Lower leg skin (tissue), 4 donors: ENCODE measurements at regions not wholly inside any gene's neighbourhood (a gene's known extent, or its start where the extent isn't known, plus 50 kb on each side); places are given as distances from the start of the nearest gene placed in this dataset.

Experiments
- DNase-seq, 2 donors: peaks; one replicate each; pipeline ENCODE4 v3.0.0-alpha.2; 2019; ENCODE audit warnings: low spot score in 2 of 2
- H3K4me3 ChIP-seq: fragments of 200-600 bp; sonication (generic); 2 replicates; pipeline ENCODE4 v1.5.1; 2017; ENCODE audit warnings: mild to moderate bottlenecking, low read depth; ENCODE audit not compliant: poor library complexity, severe bottlenecking
- POLR2A ChIP-seq, 2 donors: fragments of 450-650 bp; IDR thresholded peaks; one replicate each; pipeline ENCODE4 v1.6.1; 2016 to 2017; ENCODE audit warnings: antibody characterized with exemption in 2 of 2, mild to moderate bottlenecking in 1 of 2, moderate library complexity in 1 of 2
- WGBS, 2 donors: methylation state at CpG; one replicate each; pipeline ENCODE4 v1.1.5; 2018; 5-methylcytosine and 5-hydroxymethylcytosine counted together
- intact Hi-C: fragments of 100-400 bp; cut with DNase I; formaldehyde crosslinking; loops from one replicate; pipeline ENCODE4 v1.15.0; 2023; ENCODE audit warnings: low total_unique reads
- TF ChIP-seq, protein P1 (sequence below), 3 donors: fragments of 450-650 bp; IDR thresholded peaks; one replicate each; pipeline ENCODE4 v1.5.1; 2016; ENCODE audit warnings: antibody characterized with exemption in 3 of 3, mild to moderate bottlenecking in 3 of 3, moderate library complexity in 2 of 3

DNA sequence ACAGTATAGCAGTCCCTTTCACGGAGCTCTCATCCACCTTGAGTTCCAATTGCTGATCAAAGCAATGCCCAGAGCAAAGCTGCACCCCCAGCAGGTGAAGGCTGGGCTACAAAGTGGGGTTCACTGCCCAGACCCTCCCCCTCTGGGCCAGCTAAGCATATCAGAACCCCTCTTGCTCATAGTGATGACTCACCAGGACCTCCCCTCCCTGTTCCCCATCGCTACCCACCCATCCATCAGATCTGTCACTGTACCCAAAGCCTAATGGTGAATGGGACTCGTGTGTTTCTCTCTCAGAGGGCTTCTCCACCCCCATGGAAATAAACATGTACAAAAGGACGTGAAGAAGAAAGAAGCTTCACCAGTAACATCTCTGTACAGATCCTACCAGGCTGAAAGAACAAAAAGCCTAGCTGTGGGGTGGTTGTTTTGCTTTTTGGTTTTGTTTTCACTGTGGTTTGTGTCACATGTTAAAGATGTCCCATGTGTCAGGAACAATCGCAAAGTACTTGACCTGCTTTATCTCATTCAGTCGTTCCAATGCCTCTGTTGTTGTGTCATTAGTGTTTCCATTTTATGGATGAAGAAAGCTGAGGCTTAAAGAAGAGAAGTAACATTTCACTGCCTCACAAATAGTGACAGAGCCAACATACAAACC lies 518.5 kb downstream of the CD83 start:
- 82 to 85% methylated on average over 6 of the region's 6 CpGs for WGBS, 2 donors
- TF ChIP-seq, protein P1, sequence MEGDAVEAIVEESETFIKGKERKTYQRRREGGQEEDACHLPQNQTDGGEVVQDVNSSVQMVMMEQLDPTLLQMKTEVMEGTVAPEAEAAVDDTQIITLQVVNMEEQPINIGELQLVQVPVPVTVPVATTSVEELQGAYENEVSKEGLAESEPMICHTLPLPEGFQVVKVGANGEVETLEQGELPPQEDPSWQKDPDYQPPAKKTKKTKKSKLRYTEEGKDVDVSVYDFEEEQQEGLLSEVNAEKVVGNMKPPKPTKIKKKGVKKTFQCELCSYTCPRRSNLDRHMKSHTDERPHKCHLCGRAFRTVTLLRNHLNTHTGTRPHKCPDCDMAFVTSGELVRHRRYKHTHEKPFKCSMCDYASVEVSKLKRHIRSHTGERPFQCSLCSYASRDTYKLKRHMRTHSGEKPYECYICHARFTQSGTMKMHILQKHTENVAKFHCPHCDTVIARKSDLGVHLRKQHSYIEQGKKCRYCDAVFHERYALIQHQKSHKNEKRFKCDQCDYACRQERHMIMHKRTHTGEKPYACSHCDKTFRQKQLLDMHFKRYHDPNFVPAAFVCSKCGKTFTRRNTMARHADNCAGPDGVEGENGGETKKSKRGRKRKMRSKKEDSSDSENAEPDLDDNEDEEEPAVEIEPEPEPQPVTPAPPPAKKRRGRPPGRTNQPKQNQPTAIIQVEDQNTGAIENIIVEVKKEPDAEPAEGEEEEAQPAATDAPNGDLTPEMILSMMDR (IDR thresholded peaks at IDR 0.05) = no peak
- no peak for TF ChIP-seq POLR2A (IDR thresholded peaks at IDR 0.05)
- no peak overlapping the region for H3K4me3 ChIP-seq
- intact Hi-C loops = no loop called here
- no peak for DNase-seq

GRCh38 chr6:14638435-14638905 lies 520.9 kb downstream of the CD83 start:
- no peak overlapping the region for H3K4me3 ChIP-seq
- TF ChIP-seq POLR2A (IDR thresholded peaks at IDR 0.05) = no peak
- TF ChIP-seq, protein P1 (IDR thresholded peaks at IDR 0.05) = no peak
- 22 to 28% methylated on average over 4 of the region's 4 CpGs for WGBS, 2 donors
- intact Hi-C loops = no loop called here
- no peak for DNase-seq

DNA sequence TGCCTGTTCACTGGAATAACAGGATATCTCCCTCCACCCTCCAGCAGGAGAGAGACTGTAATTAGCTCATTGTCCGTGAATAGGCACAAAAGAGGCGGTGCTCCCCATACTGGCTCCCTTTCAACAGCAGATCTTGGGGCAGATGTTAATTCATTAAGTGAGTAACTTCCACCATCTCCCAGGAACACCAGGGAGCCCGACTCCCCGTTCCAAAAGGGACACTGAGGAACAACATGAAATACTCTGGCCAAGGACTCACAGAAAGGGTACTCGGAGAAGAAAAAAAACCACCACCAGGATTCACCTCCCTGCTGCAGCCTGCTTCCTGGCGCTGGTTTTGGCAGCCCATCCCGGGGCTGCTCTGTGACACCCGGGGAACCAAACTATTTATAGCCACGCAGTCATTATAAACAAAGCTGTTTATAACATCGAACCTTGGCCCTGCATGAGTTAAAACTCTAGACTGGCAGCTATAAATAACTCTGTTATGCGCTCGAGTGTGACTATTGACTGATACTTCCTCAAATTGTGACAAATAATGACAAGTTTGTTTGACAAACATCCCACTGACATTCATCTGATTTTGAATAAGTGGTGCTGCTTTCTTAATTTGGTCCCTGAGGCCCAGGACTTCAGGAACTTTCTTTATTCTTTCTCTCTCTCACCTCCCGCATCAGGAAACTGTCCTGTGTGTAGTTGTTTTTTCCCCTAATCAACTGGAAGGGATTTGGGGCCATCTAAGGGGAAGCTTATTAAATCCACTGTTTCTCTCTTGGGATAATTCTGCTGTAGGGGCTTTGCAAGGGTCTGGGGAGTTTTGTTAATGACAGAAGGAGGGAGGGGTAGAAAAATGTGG lies 521.6 kb downstream of the CD83 start:
- peak in 1 of 2 donors; percentile 35 for DNase-seq

GRCh38 chr6:14639983-14640599 lies 522.5 kb downstream of the CD83 start:
- TF ChIP-seq POLR2A (IDR thresholded peaks at IDR 0.05) = no peak
- TF ChIP-seq, protein P1 (IDR thresholded peaks at IDR 0.05) = no peak
- H3K4me3 ChIP-seq = no peak overlapping the region
- intact Hi-C loops = no loop called here
- no peak for DNase-seq
- 90% methylated on average over 12 of the region's 12 CpGs for WGBS, 2 donors

More for the DNA sequence above, 521.6 kb downstream of the CD83 start:
- TF ChIP-seq, protein P1 (IDR thresholded peaks at IDR 0.05) = no peak
- TF ChIP-seq POLR2A (IDR thresholded peaks at IDR 0.05) = no peak
- H3K4me3 ChIP-seq = no peak overlapping the region
- 8 to 9% methylated on average over 13 of the region's 13 CpGs for WGBS, 2 donors
- intact Hi-C loops = no loop called here

DNA sequence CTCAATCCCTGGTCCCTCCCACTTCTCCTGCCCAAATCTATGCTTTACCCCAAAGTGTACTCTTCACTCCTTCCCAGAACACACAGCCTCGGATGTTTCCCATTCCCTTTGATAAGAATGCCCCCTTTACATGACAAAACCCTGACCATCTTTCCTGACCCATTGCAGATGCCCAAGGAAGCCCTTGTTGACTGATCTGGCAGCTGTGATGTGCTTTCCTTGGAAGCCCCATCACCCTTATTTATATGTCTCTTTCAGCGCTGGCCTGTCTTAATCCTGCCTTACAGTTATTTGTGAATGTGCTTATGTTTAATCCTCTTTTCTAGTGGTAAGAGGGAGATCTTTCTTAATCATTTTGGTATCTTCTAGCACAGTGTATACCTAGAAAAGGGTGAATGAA lies 523.1 kb downstream of the CD83 start:
- intact Hi-C loops = no loop called here
- H3K4me3 ChIP-seq = no peak overlapping the region
- 89 to 93% methylated on average over 2 of the region's 2 CpGs for WGBS, 2 donors
- no peak for DNase-seq
- TF ChIP-seq POLR2A (IDR thresholded peaks at IDR 0.05) = no peak
- TF ChIP-seq, protein P1 (IDR thresholded peaks at IDR 0.05) = no peak
